MM.1S (cell line): ENCODE measurements at regions not wholly inside any gene's neighbourhood (a gene's known extent, or its start where the extent isn't known, plus 50 kb on each side); places are given as distances from the start of the nearest gene placed in this dataset.

ENCODE experiments used
- DNase-seq: peaks from one replicate; pipeline ENCODE4 v3.0.0-alpha.2; 2015
- H2AFZ ChIP-seq: fragments of 300-600 bp; sonication (generic); 2 replicates; pipeline ENCODE4 v1.6.0; 2016; ENCODE audit warnings: antibody characterized with exemption, low read length
- H3F3A ChIP-seq: fragments of 300-600 bp; sonication (generic); 2 replicates; pipeline ENCODE4 v1.6.1; 2016; ENCODE audit warnings: mild to moderate bottlenecking, antibody characterized with exemption, low read length, moderate library complexity, mixed read lengths; ENCODE audit not compliant: insufficient read depth
- H3K27ac ChIP-seq: fragments of 300-600 bp; sonication (generic); 2 replicates; pipeline ENCODE4 v1.5.1; 2016; ENCODE audit warnings: mild to moderate bottlenecking, low read length
- H3K27me3 ChIP-seq: fragments of 300-600 bp; sonication (generic); replicated peaks from 2 replicates; pipeline ENCODE4 v1.6.0; 2016; ENCODE audit warnings: low read length; ENCODE audit not compliant: insufficient read depth
- H3K36me3 ChIP-seq: fragments of 300-600 bp; sonication (generic); replicated peaks from 2 replicates; pipeline ENCODE4 v1.6.1; 2016; ENCODE audit warnings: mild to moderate bottlenecking, low read length, mixed read lengths; ENCODE audit not compliant: insufficient read depth
- H3K4me1 ChIP-seq: fragments of 300-600 bp; sonication (generic); 2 replicates; pipeline ENCODE4 v1.6.1; 2016; ENCODE audit warnings: low read length, mixed read lengths
- H3K4me2 ChIP-seq: fragments of 300-600 bp; sonication (generic); 2 replicates; pipeline ENCODE4 v1.6.0; 2016; ENCODE audit warnings: low read depth, low read length
- H3K4me3 ChIP-seq: fragments of 300-600 bp; sonication (generic); 2 replicates; pipeline ENCODE4 v1.5.1; 2016; ENCODE audit warnings: low read length, mixed read lengths
- H3K79me2 ChIP-seq: fragments of 300-600 bp; sonication (generic); 2 replicates; pipeline ENCODE4 v1.6.1; 2016; ENCODE audit warnings: mixed run types, low read length, mixed read lengths
- H3K9ac ChIP-seq: fragments of 300-600 bp; sonication (generic); 2 replicates; pipeline ENCODE4 v1.6.1; 2016; ENCODE audit warnings: low read length, mixed read lengths
- H3K9me2 ChIP-seq: fragments of 300-600 bp; sonication (generic); replicated peaks from 2 replicates; pipeline ENCODE4 v1.6.1; 2016; ENCODE audit warnings: mild to moderate bottlenecking, low read length, mixed read lengths; ENCODE audit not compliant: insufficient read depth
- H3K9me3 ChIP-seq: fragments of 300-600 bp; sonication (generic); replicated peaks from 2 replicates; pipeline ENCODE4 v1.6.1; 2016; ENCODE audit warnings: mild to moderate bottlenecking, low read length, mixed read lengths; ENCODE audit not compliant: insufficient read depth
- H4K20me1 ChIP-seq: fragments of 300-600 bp; sonication (generic); 2 replicates; pipeline ENCODE4 v1.6.1; 2016; ENCODE audit warnings: mild to moderate bottlenecking, low read length, moderate library complexity, mixed read lengths; ENCODE audit not compliant: insufficient read depth
- CTCF ChIP-seq: fragments of 300-600 bp; sonication (generic); IDR thresholded peaks from 2 replicates; pipeline ENCODE4 v1.5.1; 2016; ENCODE audit warnings: antibody characterized with exemption, low read length, mixed read lengths
- EZH2 ChIP-seq: fragments of 300-600 bp; sonication (generic); optimal IDR thresholded peaks from 2 replicates; pipeline ENCODE3; 2017; ENCODE audit warnings: low read depth, mild to moderate bottlenecking, antibody characterized with exemption, low read length, mixed read lengths
- EZH2phosphoT487 ChIP-seq: fragments of 300-600 bp; sonication (generic); IDR thresholded peaks from 2 replicates; pipeline ENCODE4 v1.6.1; 2018; ENCODE audit warnings: antibody characterized with exemption, low read length

- H3F3A ChIP-seq, result no peaks in the 10 kb centered on the region
- no peak overlapping the region for H3K27ac ChIP-seq
- no peak for TF ChIP-seq EZH2phosphoT487
- no peak for TF ChIP-seq CTCF
- TF ChIP-seq EZH2, result no peak
- no peaks in the 10 kb centered on the region for H3K9me2 ChIP-seq
- no peak for DNase-seq
- no peaks in the 10 kb centered on the region for H3K36me3 ChIP-seq
- no peaks in the 10 kb centered on the region for H3K79me2 ChIP-seq
- H3K4me1 ChIP-seq, result no peaks in the 10 kb centered on the region
- no peak overlapping the region for H3K9ac ChIP-seq
- no peak overlapping the region for H3K4me3 ChIP-seq
- H3K4me2 ChIP-seq, result no peak overlapping the region
- H3K9me3 ChIP-seq, result no peaks in the 10 kb centered on the region
- H3K27me3 ChIP-seq, result no peaks in the 10 kb centered on the region
- no peak overlapping the region for H2AFZ ChIP-seq
- no peaks in the 10 kb centered on the region for H4K20me1 ChIP-seq
These were observed 209.7 kb downstream of the BCAT1 start for GRCh38 chr12:24739106-24739779.

- TF ChIP-seq EZH2phosphoT487 (no peak), EZH2 (no peak), CTCF (no peak)
- no peaks in the 10 kb centered on the region for H3K9me3 ChIP-seq
- no peak overlapping the region for H3K27ac ChIP-seq
- no peaks in the 10 kb centered on the region for H3K4me1 ChIP-seq
- H3F3A ChIP-seq, result no peaks in the 10 kb centered on the region
- H3K79me2 ChIP-seq, result no peaks in the 10 kb centered on the region
- no peak overlapping the region for H2AFZ ChIP-seq
- no peaks in the 10 kb centered on the region for H3K9me2 ChIP-seq
- H4K20me1 ChIP-seq, result no peaks in the 10 kb centered on the region
- no peak overlapping the region for H3K4me3 ChIP-seq
- H3K27me3 ChIP-seq, result no peaks in the 10 kb centered on the region
- no peak overlapping the region for H3K4me2 ChIP-seq
- no peak for DNase-seq
- H3K36me3 ChIP-seq, result no peaks in the 10 kb centered on the region
- H3K9ac ChIP-seq, result no peak overlapping the region
These were observed 210.5 kb downstream of the BCAT1 start for GRCh38 chr12:24738441-24738840.

- H3K36me3 ChIP-seq, result no peaks in the 10 kb centered on the region
- no peak overlapping the region for H3K27ac ChIP-seq
- no peak for TF ChIP-seq EZH2phosphoT487
- no peak for TF ChIP-seq CTCF
- TF ChIP-seq EZH2, result no peak
- H3K27me3 ChIP-seq, result no peaks in the 10 kb centered on the region
- H3K79me2 ChIP-seq, result no peaks in the 10 kb centered on the region
- H3K9ac ChIP-seq, result no peak overlapping the region
- no peak overlapping the region for H3K4me3 ChIP-seq
- H3K4me1 ChIP-seq, result no peaks in the 10 kb centered on the region
- H2AFZ ChIP-seq, result no peak overlapping the region
- no peaks in the 10 kb centered on the region for H3F3A ChIP-seq
- no peak for DNase-seq
- H3K9me2 ChIP-seq, result no peaks in the 10 kb centered on the region
- H4K20me1 ChIP-seq, result no peaks in the 10 kb centered on the region
- H3K4me2 ChIP-seq, result no peak overlapping the region
- H3K9me3 ChIP-seq, result no peaks in the 10 kb centered on the region
These were observed 217.3 kb downstream of the BCAT1 start for GRCh38 chr12:24731596-24731995.
